Esophagus squamous epithelium (tissue), 5 donors: ENCODE measurements at regions not wholly inside any gene's neighbourhood (a gene's known extent, or its start where the extent isn't known, plus 50 kb on each side); places are given as distances from the start of the nearest gene placed in this dataset.

Experiments used
- DNase-seq: peaks from one replicate; lab custom pipeline; 2025; lab: John Stamatoyannopoulos, UW
- H3K27ac ChIP-seq, 4 donors: fragments of 200-600 bp; sonication (generic); one replicate each; pipeline ENCODE4 v1.5.1; 2016 to 2019; ENCODE audit warnings: mild to moderate bottlenecking in 1 of 4
- H3K27me3 ChIP-seq, 4 donors: fragments of 200-600 bp; sonication (generic); 1 replicate in 3 of 4; 2 replicates in 1 of 4; pipeline versions ENCODE4 v1.5.1 to v1.6.0; 2017 to 2021; ENCODE audit warnings: antibody characterized with exemption in 1 of 4
- H3K36me3 ChIP-seq, 3 donors: fragments of 200-600 bp; sonication (generic); one replicate each; pipeline ENCODE4 v1.5.1; 2016 to 2019
- H3K4me1 ChIP-seq, 3 donors: fragments of 200-600 bp; sonication (generic); one replicate each; pipeline ENCODE4 v1.5.1; 2017 to 2019
- H3K4me3 ChIP-seq, 4 donors: fragments of 200-600 bp; sonication (generic); 1 replicate in 3 of 4; 2 replicates in 1 of 4; pipeline ENCODE4 v1.5.1; 2016 to 2019; ENCODE audit warnings: mild to moderate bottlenecking in 2 of 4, moderate library complexity in 1 of 4
- H3K9me3 ChIP-seq, 3 donors: fragments of 200-600 bp; sonication (generic); one replicate each; pipeline ENCODE4 v1.5.1; 2016 to 2019
- POLR2A ChIP-seq, 4 donors: fragments of 450-650 bp; IDR thresholded peaks; one replicate each; pipeline ENCODE4 v1.6.1; 2017; ENCODE audit warnings: antibody characterized with exemption in 4 of 4, mild to moderate bottlenecking in 4 of 4, moderate library complexity in 3 of 4
- whole genome bisulfite sequencing, 2 donors: methylation state at CpG; one replicate each; pipeline ENCODE4 v1.1.5; 2018; 5-methylcytosine and 5-hydroxymethylcytosine counted together
- intact Hi-C: fragments of 100-400 bp; cut with DNase I; formaldehyde crosslinking; loops from one replicate; pipeline ENCODE4 v1.15.0; 2022
- TF ChIP-seq, protein P1 (sequence below), 6 experiments: fragments of 450-650 bp in 4 of 6; fragments of 200-600 bp in 2 of 6; sonication (generic) in 2 of 6; IDR thresholded peaks; one replicate each; pipeline ENCODE4 v1.5.1; 2016 to 2019; ENCODE audit warnings: antibody characterized with exemption in 6 of 6, mild to moderate bottlenecking in 4 of 6, moderate library complexity in 4 of 6
- donor health status: DM: yes; HTN: yes; CAD: no.

DNA sequence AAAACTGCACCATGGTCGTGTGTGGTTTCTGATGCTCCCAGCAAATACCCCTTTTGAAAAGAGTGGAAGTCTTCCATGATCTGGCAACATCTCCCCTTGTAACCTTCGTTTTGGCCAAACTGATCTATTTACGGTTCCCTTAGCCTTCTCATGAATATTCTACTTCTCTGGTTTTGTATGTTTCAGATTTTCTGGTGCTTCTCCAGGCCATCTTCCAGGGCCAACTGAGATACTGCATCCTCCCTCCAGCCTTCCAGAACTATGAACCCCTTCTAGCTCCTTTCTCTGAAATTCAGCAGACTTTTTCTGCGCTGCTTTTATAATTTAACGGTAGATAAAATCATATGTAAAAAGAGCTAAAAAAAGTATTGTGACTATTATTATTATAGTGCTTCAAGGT lies 97.7 kb downstream of the XCL2 start:
- DNase-seq: no peak
- Histone ChIP-seq H3K4me3 (no peak overlapping the region), H3K27me3 (no peaks in the 10 kb centered on the region), H3K9me3 (no peaks in the 10 kb centered on the region), H3K27ac (no peak overlapping the region), H3K4me1 (no peaks in the 10 kb centered on the region), H3K36me3 (no peaks in the 10 kb centered on the region)
- WGBS, 2 donors: 82 to 83% methylated on average over 5 of the region's 5 CpGs
- intact Hi-C loops: no loop called here
- TF ChIP-seq POLR2A (IDR thresholded peaks at IDR 0.05): no peak
- TF ChIP-seq, protein P1, sequence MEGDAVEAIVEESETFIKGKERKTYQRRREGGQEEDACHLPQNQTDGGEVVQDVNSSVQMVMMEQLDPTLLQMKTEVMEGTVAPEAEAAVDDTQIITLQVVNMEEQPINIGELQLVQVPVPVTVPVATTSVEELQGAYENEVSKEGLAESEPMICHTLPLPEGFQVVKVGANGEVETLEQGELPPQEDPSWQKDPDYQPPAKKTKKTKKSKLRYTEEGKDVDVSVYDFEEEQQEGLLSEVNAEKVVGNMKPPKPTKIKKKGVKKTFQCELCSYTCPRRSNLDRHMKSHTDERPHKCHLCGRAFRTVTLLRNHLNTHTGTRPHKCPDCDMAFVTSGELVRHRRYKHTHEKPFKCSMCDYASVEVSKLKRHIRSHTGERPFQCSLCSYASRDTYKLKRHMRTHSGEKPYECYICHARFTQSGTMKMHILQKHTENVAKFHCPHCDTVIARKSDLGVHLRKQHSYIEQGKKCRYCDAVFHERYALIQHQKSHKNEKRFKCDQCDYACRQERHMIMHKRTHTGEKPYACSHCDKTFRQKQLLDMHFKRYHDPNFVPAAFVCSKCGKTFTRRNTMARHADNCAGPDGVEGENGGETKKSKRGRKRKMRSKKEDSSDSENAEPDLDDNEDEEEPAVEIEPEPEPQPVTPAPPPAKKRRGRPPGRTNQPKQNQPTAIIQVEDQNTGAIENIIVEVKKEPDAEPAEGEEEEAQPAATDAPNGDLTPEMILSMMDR (IDR thresholded peaks at IDR 0.05): no peak

DNA sequence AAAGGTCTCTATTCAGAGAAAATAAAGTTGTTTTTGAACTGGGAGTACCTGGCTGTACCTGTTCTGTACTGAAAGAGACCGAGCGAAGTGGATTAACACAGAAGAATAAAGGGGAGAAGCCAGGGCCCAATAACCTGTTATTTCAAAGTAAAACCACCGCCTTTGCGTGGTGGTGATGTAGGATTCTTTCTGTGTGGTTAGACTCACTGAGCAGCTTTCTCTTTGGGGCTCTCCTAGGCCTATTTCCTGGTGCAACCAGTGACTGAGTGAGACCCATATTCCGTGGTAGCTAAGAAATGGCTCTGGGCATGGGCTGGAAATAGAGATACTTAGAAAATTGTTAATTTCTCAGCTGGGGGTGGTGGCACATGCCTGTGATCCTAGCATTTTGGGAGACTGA lies 99.9 kb downstream of the XCL2 start:
- H3K27me3 ChIP-seq: no peaks in the 10 kb centered on the region
- peaks cover 0 to 13% (median 3%) of the 10 kb centered on the region in 3 donors for H3K4me1 ChIP-seq
- no peaks in the 10 kb centered on the region for H3K36me3 ChIP-seq
- DNase-seq: no peak
- H3K4me3 ChIP-seq: no peak overlapping the region
- H3K9me3 ChIP-seq: no peaks in the 10 kb centered on the region
- 52% methylated on average over 4 to 5 of the region's 5 CpGs for WGBS, 2 donors
- no peak overlapping the region for H3K27ac ChIP-seq
- intact Hi-C loops: no loop called here
- no peak for TF ChIP-seq POLR2A (IDR thresholded peaks at IDR 0.05)
- TF ChIP-seq, protein P1 (IDR thresholded peaks at IDR 0.05): no peak

DNA sequence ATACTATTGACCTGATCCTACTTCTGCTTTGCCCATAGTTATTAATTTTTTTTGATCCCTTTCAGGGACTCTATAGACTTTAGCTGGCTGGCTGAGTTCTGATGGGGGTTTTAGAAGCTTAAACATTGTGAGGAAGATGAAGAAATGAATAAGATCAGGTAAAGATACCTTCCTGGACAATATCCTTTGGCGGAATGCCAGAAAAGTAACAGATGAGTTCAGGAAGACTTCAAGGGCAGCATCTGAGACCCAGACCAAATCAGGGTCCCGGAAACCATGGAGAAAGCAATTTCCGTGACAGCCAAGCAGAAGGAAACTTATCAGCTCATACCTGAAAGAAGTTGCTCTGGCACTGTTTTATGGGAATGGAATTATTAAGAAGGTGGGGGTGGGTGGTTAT lies 100.4 kb downstream of the XCL2 start:
- DNase-seq: no peak
- no peaks in the 10 kb centered on the region for H3K36me3 ChIP-seq
- WGBS, 2 donors: 84 to 86% methylated on average over 3 of the region's 3 CpGs
- no peak for TF ChIP-seq POLR2A (IDR thresholded peaks at IDR 0.05)
- TF ChIP-seq, protein P1 (IDR thresholded peaks at IDR 0.05): no peak
- H3K27ac ChIP-seq: no peak overlapping the region
- no peaks in the 10 kb centered on the region for H3K9me3 ChIP-seq
- intact Hi-C loops: no loop called here
- no peaks in the 10 kb centered on the region for H3K27me3 ChIP-seq
- H3K4me1 ChIP-seq: peaks cover 0 to 13% (median 3%) of the 10 kb centered on the region in 3 donors
- no peak overlapping the region for H3K4me3 ChIP-seq

DNA sequence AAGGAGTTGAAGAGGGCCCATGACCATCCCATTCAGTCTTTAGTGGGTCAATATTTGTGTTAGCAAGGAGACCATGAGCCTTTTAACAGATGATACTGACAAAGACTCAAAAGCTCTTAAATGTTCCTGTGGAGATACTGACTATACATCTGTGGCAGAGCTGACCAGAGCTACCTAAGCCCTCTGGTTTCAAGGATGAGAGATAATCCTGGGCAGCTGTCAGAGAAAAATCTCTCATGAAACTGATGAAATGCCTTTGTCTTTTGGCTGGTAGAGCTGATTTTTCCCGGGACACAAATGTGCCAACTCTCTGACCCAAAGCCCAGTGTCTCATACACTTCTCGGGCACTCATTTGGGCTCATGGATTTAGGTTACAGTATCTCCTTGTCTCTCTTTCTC lies 100.9 kb downstream of the XCL2 start:
- DNase-seq: no peak
- peaks cover 0 to 13% (median 3%) of the 10 kb centered on the region in 3 donors for H3K4me1 ChIP-seq
- no peaks in the 10 kb centered on the region for H3K9me3 ChIP-seq
- 86 to 88% methylated on average over 2 of the region's 2 CpGs for WGBS, 2 donors
- no peaks in the 10 kb centered on the region for H3K27me3 ChIP-seq
- TF ChIP-seq, protein P1 (IDR thresholded peaks at IDR 0.05): no peak
- TF ChIP-seq POLR2A (IDR thresholded peaks at IDR 0.05): no peak
- no peak overlapping the region for H3K4me3 ChIP-seq
- H3K36me3 ChIP-seq: no peaks in the 10 kb centered on the region
- H3K27ac ChIP-seq: no peak overlapping the region
- intact Hi-C loops: no loop called here

DNA sequence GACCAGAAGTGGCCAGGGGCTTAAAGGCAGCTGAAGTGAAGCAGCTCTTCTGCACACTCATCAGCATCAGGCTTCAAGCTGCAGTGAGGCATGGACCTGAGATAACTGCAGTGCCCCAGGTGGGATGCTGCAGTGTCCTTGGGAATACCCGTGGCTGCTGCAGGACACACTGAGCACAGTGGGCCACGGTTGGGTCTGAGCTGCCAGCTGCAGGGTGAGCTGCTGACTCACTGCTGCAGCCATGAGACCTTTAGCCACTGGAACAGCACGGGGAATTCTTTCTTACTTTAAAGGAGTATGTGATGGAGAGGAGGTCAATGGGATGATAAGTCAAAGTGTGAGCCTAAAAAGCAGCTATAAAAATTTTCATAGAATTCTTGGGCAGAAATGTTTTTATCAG lies 102.1 kb downstream of the XCL2 start:
- no peaks in the 10 kb centered on the region for H3K9me3 ChIP-seq
- intact Hi-C loops: no loop called here
- DNase-seq: no peak
- H3K4me1 ChIP-seq: peaks cover 0 to 13% (median 3%) of the 10 kb centered on the region in 3 donors
- no peak overlapping the region for H3K4me3 ChIP-seq
- H3K27me3 ChIP-seq: no peaks in the 10 kb centered on the region
- TF ChIP-seq, protein P1 (IDR thresholded peaks at IDR 0.05): no peak
- no peak for TF ChIP-seq POLR2A (IDR thresholded peaks at IDR 0.05)
- H3K27ac ChIP-seq: no peak overlapping the region
- 64 to 66% methylated on average over 2 to 3 of the region's 3 CpGs for WGBS, 2 donors
- no peaks in the 10 kb centered on the region for H3K36me3 ChIP-seq
